HEK293T (cell line): ENCODE measurements at regions not wholly inside any gene's neighbourhood (a gene's known extent, or its start where the extent isn't known, plus 50 kb on each side); places are given as distances from the start of the nearest gene placed in this dataset.

ENCODE experiments used
- ARNT ChIP-seq: fragments of 450-650 bp; IDR thresholded peaks from 2 replicates; pipeline ENCODE4 v1.6.1; 2017; ENCODE audit warnings: mild to moderate bottlenecking
- BHLHE40 ChIP-seq: fragments of 450-650 bp; IDR thresholded peaks from 2 replicates; pipeline ENCODE4 v1.6.1; 2016; ENCODE audit warnings: mild to moderate bottlenecking, moderate library complexity, borderline replicate concordance
- CTBP1 ChIP-seq: fragments of 450-650 bp; IDR thresholded peaks from 2 replicates; pipeline ENCODE4 v1.6.1; 2016; ENCODE audit warnings: borderline replicate concordance
- ELF4 ChIP-seq: fragments of 450-650 bp; IDR thresholded peaks from 2 replicates; pipeline ENCODE4 v1.6.1; 2017; ENCODE audit warnings: antibody characterized with exemption
- FOXA1 ChIP-seq: fragments of 450-650 bp; IDR thresholded peaks from 2 replicates; pipeline ENCODE4 v1.6.1; 2016; ENCODE audit warnings: mild to moderate bottlenecking
- FOXM1 ChIP-seq: fragments of 450-650 bp; IDR thresholded peaks from 2 replicates; pipeline ENCODE4 v1.6.1; 2017; ENCODE audit warnings: mild to moderate bottlenecking, borderline replicate concordance
- HDGF ChIP-seq: fragments of 450-650 bp; IDR thresholded peaks from 2 replicates; pipeline ENCODE4 v1.6.1; 2017; ENCODE audit warnings: antibody characterized with exemption, borderline replicate concordance
- L3MBTL2 ChIP-seq: fragments of 450-650 bp; conservative IDR thresholded peaks from 2 replicates; pipeline ENCODE4 v1.6.1; 2016; ENCODE audit warnings: mild to moderate bottlenecking
- NFRKB ChIP-seq: fragments of 450-650 bp; IDR thresholded peaks from 2 replicates; pipeline ENCODE4 v1.6.1; 2016; ENCODE audit warnings: mild to moderate bottlenecking, moderate library complexity
- SP1 ChIP-seq: fragments of 450-650 bp; IDR thresholded peaks from 2 replicates; pipeline ENCODE4 v1.6.1; 2017
- SUZ12 ChIP-seq: fragments of 450-650 bp; IDR thresholded peaks from 2 replicates; pipeline ENCODE4 v1.6.1; 2016; ENCODE audit warnings: mild to moderate bottlenecking
- TARDBP ChIP-seq: fragments of 450-650 bp; IDR thresholded peaks from 2 replicates; pipeline ENCODE4 v1.6.1; 2016
- ZNF384 ChIP-seq: fragments of 450-650 bp; IDR thresholded peaks from 2 replicates; pipeline ENCODE4 v1.6.1; 2016
- TF ChIP-seq, protein P1 (sequence below): fragments of 450-650 bp; IDR thresholded peaks from 2 replicates; pipeline ENCODE4 v1.6.1; 2016

DNA sequence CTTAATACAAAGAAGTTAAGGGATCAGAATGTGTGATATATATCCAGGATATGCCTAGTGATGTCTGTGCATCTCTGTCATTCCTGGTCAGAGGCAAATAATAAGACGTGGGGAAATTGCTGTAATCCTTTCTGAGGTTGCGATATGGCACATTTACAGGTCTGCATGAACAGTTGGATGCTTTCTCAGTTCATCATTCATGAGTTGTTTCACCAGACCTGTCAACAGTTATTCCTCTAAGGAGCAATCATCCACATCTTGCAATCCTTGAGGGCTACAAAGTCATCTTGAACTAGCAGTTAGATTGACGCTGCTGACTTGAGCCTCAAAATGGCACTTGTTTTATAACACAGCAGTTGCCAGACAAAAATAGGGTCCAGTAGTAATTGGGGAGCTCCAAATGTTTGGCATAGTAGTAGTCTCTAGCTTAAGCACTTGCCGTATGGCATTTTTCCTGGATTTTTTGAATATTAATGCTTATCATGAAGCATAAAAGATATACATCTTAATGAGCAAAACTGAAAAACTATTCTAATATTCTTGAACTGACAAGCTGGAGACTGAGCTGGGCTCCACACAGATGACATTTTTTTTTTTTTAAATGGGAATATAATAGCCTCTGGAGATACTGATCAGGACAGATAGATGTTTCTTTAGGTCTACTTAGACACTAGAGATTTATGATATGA is 761.7 kb downstream of the VGLL3 start:
- TF ChIP-seq TARDBP, result no peak
- no peak for TF ChIP-seq FOXA1
- no peak for TF ChIP-seq NFRKB
- TF ChIP-seq SP1, result no peak
- TF ChIP-seq, protein P1, sequence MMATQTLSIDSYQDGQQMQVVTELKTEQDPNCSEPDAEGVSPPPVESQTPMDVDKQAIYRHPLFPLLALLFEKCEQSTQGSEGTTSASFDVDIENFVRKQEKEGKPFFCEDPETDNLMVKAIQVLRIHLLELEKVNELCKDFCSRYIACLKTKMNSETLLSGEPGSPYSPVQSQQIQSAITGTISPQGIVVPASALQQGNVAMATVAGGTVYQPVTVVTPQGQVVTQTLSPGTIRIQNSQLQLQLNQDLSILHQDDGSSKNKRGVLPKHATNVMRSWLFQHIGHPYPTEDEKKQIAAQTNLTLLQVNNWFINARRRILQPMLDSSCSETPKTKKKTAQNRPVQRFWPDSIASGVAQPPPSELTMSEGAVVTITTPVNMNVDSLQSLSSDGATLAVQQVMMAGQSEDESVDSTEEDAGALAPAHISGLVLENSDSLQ, result no peak
- no peak for TF ChIP-seq HDGF
- no peak for TF ChIP-seq BHLHE40
- no peak for TF ChIP-seq CTBP1
- TF ChIP-seq ARNT, result no peak
- TF ChIP-seq FOXM1, result no peak
- TF ChIP-seq ZNF384, result no peak
- no peak for TF ChIP-seq ELF4
- TF ChIP-seq L3MBTL2, result no peak
- TF ChIP-seq SUZ12, result no peak
